ENCODE measurements at regions not wholly inside any gene's neighbourhood (a gene's known extent, or its start where the extent isn't known, plus 50 kb on each side); places are given as distances from the start of the nearest gene placed in this dataset.
A peak's percentile ranks its signal among the peaks of the same experiment; 100 is the strongest.

GRCh38 chr4:22969287-22969896 is 276.7 kb downstream of the GBA3 start:
- no peaks in the 10 kb centered on the region for H3K4me1 ChIP-seq

GRCh38 chr4:22962295-22962694 is 269.6 kb downstream of the GBA3 start:
- TF ChIP-seq, protein P1, sequence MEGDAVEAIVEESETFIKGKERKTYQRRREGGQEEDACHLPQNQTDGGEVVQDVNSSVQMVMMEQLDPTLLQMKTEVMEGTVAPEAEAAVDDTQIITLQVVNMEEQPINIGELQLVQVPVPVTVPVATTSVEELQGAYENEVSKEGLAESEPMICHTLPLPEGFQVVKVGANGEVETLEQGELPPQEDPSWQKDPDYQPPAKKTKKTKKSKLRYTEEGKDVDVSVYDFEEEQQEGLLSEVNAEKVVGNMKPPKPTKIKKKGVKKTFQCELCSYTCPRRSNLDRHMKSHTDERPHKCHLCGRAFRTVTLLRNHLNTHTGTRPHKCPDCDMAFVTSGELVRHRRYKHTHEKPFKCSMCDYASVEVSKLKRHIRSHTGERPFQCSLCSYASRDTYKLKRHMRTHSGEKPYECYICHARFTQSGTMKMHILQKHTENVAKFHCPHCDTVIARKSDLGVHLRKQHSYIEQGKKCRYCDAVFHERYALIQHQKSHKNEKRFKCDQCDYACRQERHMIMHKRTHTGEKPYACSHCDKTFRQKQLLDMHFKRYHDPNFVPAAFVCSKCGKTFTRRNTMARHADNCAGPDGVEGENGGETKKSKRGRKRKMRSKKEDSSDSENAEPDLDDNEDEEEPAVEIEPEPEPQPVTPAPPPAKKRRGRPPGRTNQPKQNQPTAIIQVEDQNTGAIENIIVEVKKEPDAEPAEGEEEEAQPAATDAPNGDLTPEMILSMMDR (IDR thresholded peaks at IDR 0.05; ENCODE audit: borderline replicate concordance): peak; percentile 40
- Histone ChIP-seq H3K36me3 (no peaks in the 10 kb centered on the region), H3K27ac (replicated peaks) (no peak overlapping the region), H3K4me3 (no peak overlapping the region), H3K27me3 (ENCODE audit: low read depth) (no peaks in the 10 kb centered on the region), H3K9me3 (replicated peaks) (no peaks in the 10 kb centered on the region), H3K4me1 (no peaks in the 10 kb centered on the region)
- DNase-seq: no peak
- intact Hi-C loops (cut with micrococcal nuclease): no loop called here

More at GRCh38 chr4:22969287-22969896, 276.7 kb downstream of the GBA3 start:
- Histone ChIP-seq H3K4me3 (no peak overlapping the region), H3K36me3 (no peaks in the 10 kb centered on the region), H3K9me3 (replicated peaks) (peaks cover 31% of the 10 kb centered on the region), H3K27me3 (ENCODE audit: low read depth) (no peaks in the 10 kb centered on the region), H3K27ac (replicated peaks) (no peak overlapping the region)
- TF ChIP-seq, protein P1 (IDR thresholded peaks at IDR 0.05; ENCODE audit: borderline replicate concordance): no peak
- DNase-seq: no peak
- intact Hi-C loops (cut with micrococcal nuclease): no loop called here

- no peak overlapping the region for H3K4me3 ChIP-seq
- no peaks in the 10 kb centered on the region for H3K27me3 ChIP-seq (ENCODE audit: low read depth)
- H3K27ac ChIP-seq (replicated peaks): no peak overlapping the region
- TF ChIP-seq, protein P1 (IDR thresholded peaks at IDR 0.05; ENCODE audit: borderline replicate concordance): no peak
- no peaks in the 10 kb centered on the region for H3K9me3 ChIP-seq (replicated peaks)
- H3K4me1 ChIP-seq: no peaks in the 10 kb centered on the region
- intact Hi-C loops (cut with micrococcal nuclease): no loop called here
- no peaks in the 10 kb centered on the region for H3K36me3 ChIP-seq
- no peak for DNase-seq
Measured at GRCh38 chr4:22959483-22959882, 266.7 kb downstream of the GBA3 start.

DNA sequence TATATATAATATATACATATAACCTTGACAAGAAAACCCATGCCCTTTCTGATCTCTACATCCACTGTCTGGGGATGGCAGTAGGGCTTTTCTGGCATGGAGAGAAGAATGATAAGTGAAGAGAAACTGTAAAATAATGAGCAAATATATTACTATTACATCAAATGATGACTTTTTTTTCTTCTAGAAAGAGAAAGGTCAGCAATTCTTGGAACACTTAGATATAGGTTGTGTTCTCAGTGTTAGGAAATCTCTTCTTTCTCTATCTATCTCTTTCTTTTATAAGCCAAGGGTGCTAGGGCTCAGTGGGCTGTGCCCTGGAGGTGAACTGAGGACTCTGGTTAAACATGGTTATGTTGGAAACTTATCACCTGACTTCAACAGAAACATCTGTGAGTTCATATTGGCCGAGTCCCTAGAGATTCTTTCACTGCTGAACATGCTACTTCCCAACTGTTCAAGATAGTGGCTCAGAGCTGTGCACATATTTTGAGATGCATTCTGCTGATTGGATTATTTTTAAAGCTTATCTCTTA is 265.1 kb downstream of the GBA3 start:
- Histone ChIP-seq H3K36me3 (no peaks in the 10 kb centered on the region), H3K27ac (replicated peaks) (no peak overlapping the region), H3K4me3 (no peak overlapping the region), H3K4me1 (no peaks in the 10 kb centered on the region), H3K9me3 (replicated peaks) (no peaks in the 10 kb centered on the region), H3K27me3 (ENCODE audit: low read depth) (no peaks in the 10 kb centered on the region)
- TF ChIP-seq, protein P1 (IDR thresholded peaks at IDR 0.05; ENCODE audit: borderline replicate concordance): no peak
- intact Hi-C loops (cut with micrococcal nuclease): no loop called here
- no peak for DNase-seq

DNA sequence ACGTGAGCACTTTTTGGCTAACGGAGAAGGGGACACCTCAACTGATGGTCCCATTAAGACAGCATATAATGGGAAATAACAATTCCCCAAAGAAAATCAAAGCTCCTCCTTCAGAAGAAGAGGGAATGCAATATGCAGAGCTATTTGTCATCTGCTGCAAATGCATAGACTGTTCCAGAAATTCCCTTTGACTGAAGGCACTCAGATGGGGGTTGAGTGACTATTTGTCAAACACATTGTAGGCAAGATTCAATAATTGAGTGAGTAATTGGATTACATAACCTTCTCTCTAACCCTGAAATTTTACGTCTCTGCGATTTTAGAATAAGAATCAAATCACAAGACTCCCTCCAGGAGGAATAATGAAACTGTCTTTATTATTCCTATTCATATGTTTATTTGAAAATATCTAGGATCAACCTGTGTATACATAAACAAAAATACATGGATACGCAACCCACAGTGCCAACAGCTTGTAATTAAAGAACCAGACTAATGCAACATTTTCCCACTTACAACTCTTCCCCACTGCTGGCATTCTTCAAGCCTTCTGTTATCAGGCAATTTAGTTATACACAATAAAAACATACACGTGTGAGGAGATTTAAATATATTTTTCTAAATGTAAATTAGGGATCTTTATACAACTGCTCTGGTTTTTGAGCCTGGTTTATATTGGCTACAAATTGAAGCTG is 256.6 kb downstream of the GBA3 start:
- intact Hi-C loops (cut with micrococcal nuclease): no loop called here
- no peak overlapping the region for H3K27ac ChIP-seq (replicated peaks)
- no peak overlapping the region for H3K4me3 ChIP-seq
- no peaks in the 10 kb centered on the region for H3K27me3 ChIP-seq (ENCODE audit: low read depth)
- H3K9me3 ChIP-seq (replicated peaks): no peaks in the 10 kb centered on the region
- H3K4me1 ChIP-seq: no peaks in the 10 kb centered on the region
- no peaks in the 10 kb centered on the region for H3K36me3 ChIP-seq
- no peak for DNase-seq
- TF ChIP-seq, protein P1 (IDR thresholded peaks at IDR 0.05; ENCODE audit: borderline replicate concordance): no peak
